WTC11 (cell line): ENCODE measurements at regions not wholly inside any gene's neighbourhood (a gene's known extent, or its start where the extent isn't known, plus 50 kb on each side); places are given as distances from the start of the nearest gene placed in this dataset.

ENCODE experiments used
- FOXP1 ChIP-seq: sonication (generic); formaldehyde crosslinking; IDR thresholded peaks from 2 replicates; pipeline ENCODE4 v1.8.0; 2022; ENCODE audit warnings: missing genetic modification reagents, mild to moderate bottlenecking, moderate library complexity, borderline replicate concordance
- MXD4 ChIP-seq: fragments of 250-450 bp; sonication (Bioruptor Pico); IDR thresholded peaks from 2 replicates; pipeline ENCODE4 v1.8.0; 2021; ENCODE audit warnings: mild to moderate bottlenecking, moderate library complexity, borderline replicate concordance
- MYBL2 ChIP-seq: sonication (generic); formaldehyde crosslinking; IDR thresholded peaks from 2 replicates; pipeline ENCODE4 v1.8.1; 2023; ENCODE audit warnings: mild to moderate bottlenecking, moderate library complexity, missing genetic modification reagents
- NR3C1 ChIP-seq: sonication (generic); formaldehyde crosslinking; conservative IDR thresholded peaks from 2 replicates; pipeline ENCODE4 v1.8.1; 2023; ENCODE audit warnings: low read depth, mild to moderate bottlenecking, missing genetic modification reagents
- SP1 ChIP-seq: sonication (generic); formaldehyde crosslinking; conservative IDR thresholded peaks from 2 replicates; pipeline ENCODE4 v1.8.1; 2022; ENCODE audit warnings: missing genetic modification reagents
- ZBTB21 ChIP-seq: sonication (generic); formaldehyde crosslinking; IDR thresholded peaks from 2 replicates; pipeline ENCODE4 v1.8.1; 2023; ENCODE audit warnings: mild to moderate bottlenecking, missing genetic modification reagents, borderline replicate concordance
- TF ChIP-seq, protein P1 (sequence below): fragments of 200-600 bp; IDR thresholded peaks from 2 replicates; pipeline ENCODE4 v1.8.0; 2022; ENCODE audit warnings: antibody characterized with exemption
- TF ChIP-seq, protein P2 (sequence below): sonication (generic); formaldehyde crosslinking; conservative IDR thresholded peaks from 2 replicates; pipeline ENCODE4 v1.8.1; 2023; ENCODE audit warnings: mild to moderate bottlenecking, low read depth, missing genetic modification reagents, moderate library complexity
- TF ChIP-seq, protein P3 (sequence below): sonication (generic); formaldehyde crosslinking; conservative IDR thresholded peaks from 2 replicates; pipeline ENCODE4 v1.8.1; 2022; ENCODE audit warnings: mild to moderate bottlenecking, missing genetic modification reagents
- TF ChIP-seq, protein P4 (sequence below): sonication (generic); formaldehyde crosslinking; IDR thresholded peaks from 2 replicates; pipeline ENCODE4 v1.8.1; 2023; ENCODE audit warnings: mild to moderate bottlenecking, missing genetic modification reagents, moderate library complexity
- TF ChIP-seq, protein P5 (sequence below): sonication (generic); formaldehyde crosslinking; IDR thresholded peaks from 2 replicates; pipeline ENCODE4 v1.8.0; 2022; ENCODE audit warnings: mild to moderate bottlenecking, missing genetic modification reagents

DNA sequence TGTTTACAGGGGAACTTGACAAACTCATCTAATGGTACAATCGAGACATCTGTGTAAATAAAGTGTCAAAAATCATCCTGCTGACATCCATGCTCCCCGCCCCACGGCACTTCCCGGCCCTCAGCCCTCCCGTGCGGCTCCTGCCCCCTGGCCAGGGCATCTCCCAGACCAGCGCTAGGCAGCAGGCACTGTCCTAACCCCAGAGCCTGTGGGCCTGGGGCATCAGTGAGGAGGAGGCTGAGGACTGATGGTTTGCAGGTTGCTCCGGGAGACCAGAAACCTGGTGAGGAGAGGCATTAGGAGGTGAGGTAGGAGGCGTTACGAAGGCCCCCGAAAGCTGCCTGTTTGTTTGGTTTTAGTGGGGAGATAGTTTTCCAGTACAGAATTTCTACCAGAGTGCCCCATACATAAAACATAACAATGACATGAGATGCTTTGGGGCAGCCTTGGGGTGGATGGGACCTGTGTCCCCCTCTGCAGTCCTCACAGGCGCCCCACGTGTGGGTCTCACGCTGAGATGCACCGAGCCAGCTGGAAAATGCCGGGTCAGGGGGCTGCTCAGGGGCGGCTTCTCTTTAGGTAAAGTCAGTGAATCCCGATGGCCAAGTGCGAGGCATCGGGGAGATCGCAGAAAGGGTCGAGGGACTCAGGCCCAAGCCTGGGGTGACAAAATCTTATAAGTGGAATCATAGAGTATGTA lies 114.2 kb downstream of the RTP5 start:
- TF ChIP-seq, protein P1, sequence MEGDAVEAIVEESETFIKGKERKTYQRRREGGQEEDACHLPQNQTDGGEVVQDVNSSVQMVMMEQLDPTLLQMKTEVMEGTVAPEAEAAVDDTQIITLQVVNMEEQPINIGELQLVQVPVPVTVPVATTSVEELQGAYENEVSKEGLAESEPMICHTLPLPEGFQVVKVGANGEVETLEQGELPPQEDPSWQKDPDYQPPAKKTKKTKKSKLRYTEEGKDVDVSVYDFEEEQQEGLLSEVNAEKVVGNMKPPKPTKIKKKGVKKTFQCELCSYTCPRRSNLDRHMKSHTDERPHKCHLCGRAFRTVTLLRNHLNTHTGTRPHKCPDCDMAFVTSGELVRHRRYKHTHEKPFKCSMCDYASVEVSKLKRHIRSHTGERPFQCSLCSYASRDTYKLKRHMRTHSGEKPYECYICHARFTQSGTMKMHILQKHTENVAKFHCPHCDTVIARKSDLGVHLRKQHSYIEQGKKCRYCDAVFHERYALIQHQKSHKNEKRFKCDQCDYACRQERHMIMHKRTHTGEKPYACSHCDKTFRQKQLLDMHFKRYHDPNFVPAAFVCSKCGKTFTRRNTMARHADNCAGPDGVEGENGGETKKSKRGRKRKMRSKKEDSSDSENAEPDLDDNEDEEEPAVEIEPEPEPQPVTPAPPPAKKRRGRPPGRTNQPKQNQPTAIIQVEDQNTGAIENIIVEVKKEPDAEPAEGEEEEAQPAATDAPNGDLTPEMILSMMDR, result no peak
- no peak for TF ChIP-seq MYBL2 (CRISPR knock-in tag)
- TF ChIP-seq, protein P2, sequence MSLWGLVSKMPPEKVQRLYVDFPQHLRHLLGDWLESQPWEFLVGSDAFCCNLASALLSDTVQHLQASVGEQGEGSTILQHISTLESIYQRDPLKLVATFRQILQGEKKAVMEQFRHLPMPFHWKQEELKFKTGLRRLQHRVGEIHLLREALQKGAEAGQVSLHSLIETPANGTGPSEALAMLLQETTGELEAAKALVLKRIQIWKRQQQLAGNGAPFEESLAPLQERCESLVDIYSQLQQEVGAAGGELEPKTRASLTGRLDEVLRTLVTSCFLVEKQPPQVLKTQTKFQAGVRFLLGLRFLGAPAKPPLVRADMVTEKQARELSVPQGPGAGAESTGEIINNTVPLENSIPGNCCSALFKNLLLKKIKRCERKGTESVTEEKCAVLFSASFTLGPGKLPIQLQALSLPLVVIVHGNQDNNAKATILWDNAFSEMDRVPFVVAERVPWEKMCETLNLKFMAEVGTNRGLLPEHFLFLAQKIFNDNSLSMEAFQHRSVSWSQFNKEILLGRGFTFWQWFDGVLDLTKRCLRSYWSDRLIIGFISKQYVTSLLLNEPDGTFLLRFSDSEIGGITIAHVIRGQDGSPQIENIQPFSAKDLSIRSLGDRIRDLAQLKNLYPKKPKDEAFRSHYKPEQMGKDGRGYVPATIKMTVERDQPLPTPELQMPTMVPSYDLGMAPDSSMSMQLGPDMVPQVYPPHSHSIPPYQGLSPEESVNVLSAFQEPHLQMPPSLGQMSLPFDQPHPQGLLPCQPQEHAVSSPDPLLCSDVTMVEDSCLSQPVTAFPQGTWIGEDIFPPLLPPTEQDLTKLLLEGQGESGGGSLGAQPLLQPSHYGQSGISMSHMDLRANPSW, result no peak
- TF ChIP-seq MXD4 (CRISPR knock-in tag), result no peak
- TF ChIP-seq, protein P3, sequence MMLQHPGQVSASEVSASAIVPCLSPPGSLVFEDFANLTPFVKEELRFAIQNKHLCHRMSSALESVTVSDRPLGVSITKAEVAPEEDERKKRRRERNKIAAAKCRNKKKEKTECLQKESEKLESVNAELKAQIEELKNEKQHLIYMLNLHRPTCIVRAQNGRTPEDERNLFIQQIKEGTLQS, result no peak
- no peak for TF ChIP-seq ZBTB21
- TF ChIP-seq, protein P4, sequence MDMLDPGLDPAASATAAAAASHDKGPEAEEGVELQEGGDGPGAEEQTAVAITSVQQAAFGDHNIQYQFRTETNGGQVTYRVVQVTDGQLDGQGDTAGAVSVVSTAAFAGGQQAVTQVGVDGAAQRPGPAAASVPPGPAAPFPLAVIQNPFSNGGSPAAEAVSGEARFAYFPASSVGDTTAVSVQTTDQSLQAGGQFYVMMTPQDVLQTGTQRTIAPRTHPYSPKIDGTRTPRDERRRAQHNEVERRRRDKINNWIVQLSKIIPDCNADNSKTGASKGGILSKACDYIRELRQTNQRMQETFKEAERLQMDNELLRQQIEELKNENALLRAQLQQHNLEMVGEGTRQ, result no peak
- no peak for TF ChIP-seq SP1 (CRISPR knock-in tag)
- TF ChIP-seq, protein P5, sequence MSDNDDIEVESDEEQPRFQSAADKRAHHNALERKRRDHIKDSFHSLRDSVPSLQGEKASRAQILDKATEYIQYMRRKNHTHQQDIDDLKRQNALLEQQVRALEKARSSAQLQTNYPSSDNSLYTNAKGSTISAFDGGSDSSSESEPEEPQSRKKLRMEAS (CRISPR knock-in tag), result no peak
- no peak for TF ChIP-seq FOXP1 (CRISPR knock-in tag)
- no peak for TF ChIP-seq NR3C1 (CRISPR knock-in tag)
